GM21717 (cell line): ENCODE measurements at regions not wholly inside any gene's neighbourhood (a gene's known extent, or its start where the extent isn't known, plus 50 kb on each side); places are given as distances from the start of the nearest gene placed in this dataset.

Experiments used
- ATAC-seq: cut with Tn5 transposase; IDR thresholded peaks from one replicate; pipeline ENCODE4 v1.9.1; 2021; ENCODE audit warnings: mild to moderate bottlenecking, moderate library complexity; ENCODE audit not compliant: unreplicated experiment

DNA sequence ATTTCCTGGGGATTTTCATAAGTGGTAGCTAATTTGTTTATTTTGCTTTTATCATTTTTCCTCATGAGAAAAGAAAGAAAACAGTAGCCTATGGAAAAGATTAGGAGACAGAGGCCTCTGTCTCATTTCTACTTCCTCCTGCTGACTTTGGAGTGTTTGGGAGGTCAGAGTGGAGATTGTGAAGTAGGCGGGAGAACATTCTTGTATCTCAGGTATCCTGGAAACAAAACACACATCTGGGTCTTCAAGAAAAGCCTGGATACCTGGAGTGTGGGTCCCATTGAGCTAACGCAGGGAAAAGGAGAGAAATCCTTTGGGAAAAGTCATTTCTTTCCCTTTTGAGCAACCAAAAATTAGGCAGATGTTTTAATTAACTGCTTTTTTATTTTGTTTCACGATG lies 161.5 kb upstream of the DMAC1 start:
- ATAC-seq = no peak

DNA sequence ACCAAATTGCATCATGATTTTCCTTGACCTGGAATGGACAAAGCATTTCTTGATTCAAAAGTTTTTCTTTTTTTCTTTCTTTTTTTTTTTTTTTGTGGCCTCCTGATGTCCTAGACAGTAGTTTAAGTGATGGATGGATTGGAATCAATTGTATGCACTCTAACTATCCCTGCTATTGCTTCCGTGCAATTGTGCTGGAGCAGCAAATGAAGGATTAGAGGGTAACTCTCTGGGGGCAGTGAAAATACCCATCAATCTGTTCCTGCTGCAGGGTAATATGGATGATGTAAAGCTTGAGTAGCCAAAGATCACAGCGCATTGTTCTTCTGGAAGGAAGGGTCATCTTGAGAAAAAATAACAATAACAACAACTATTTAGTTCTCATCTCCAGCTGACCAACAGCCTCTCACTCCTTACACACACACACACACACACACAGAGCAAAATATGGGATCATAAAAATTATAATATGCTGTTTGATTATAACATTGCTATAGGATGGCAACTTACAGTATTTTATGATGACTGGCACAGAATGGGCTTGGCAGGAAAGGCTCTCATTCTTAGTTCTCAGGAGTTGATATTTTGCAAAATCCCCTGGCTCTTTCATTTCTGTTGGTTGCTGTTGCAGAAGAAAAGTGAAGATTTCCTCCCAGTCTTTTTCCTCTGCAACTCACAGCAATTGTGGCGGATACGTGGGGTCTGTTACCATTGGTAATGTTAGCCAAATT lies 160.9 kb upstream of the DMAC1 start:
- ATAC-seq = no peak

GRCh38 chr9:7957803-7958202 lies 158.2 kb upstream of the DMAC1 start:
- ATAC-seq = no peak

- no peak for ATAC-seq
Measured at GRCh38 chr9:7947577-7947976, 148.0 kb upstream of the DMAC1 start.

GRCh38 chr9:7946458-7946857 lies 146.9 kb upstream of the DMAC1 start:
- no peak for ATAC-seq

- no peak for ATAC-seq
Measured at GRCh38 chr9:7944572-7944971, 145.0 kb upstream of the DMAC1 start.

GRCh38 chr9:7937761-7938491 lies 138.3 kb upstream of the DMAC1 start:
- no peak for ATAC-seq

GRCh38 chr9:7936996-7937395 lies 137.4 kb upstream of the DMAC1 start:
- ATAC-seq = no peak

DNA sequence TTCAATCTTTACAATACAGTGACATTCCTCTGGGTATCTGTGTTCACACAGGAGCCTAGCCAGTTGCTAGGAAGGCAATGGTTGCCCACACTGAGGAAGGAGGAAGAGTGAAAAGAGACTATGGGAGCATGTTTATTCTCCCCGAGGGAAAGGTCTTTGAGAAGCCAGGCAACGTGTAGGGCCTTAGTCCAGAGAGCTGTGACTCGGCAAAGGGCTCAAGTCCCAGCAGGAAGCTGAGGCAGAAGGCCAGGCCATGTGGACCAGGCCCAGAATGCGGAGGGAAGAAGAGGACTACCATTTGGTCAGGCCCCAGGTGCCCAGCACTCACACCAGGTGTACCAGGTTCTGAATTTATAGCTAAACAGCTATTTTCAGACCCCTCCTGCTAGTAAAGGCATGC lies 136.6 kb upstream of the DMAC1 start:
- ATAC-seq = no peak

DNA sequence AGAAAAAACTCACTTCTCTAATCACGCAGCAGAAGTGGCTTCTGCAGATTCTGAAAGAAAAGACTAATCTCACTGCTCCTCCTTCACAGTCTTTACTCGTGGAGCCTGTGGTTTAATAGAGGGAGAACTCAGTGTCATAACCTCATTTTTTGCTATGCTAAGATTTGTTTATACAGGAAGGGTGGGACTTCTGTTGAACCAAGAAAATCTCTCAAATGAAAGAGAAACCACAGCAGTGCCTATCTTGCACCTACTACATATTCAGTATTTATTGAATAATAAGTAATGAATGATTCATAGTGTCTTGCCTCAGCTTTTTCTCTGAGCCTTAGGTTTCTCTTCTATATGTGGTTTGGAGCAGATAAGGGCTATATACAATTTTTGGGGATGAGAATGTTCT lies 136.1 kb upstream of the DMAC1 start:
- ATAC-seq = peak; percentile 50

DNA sequence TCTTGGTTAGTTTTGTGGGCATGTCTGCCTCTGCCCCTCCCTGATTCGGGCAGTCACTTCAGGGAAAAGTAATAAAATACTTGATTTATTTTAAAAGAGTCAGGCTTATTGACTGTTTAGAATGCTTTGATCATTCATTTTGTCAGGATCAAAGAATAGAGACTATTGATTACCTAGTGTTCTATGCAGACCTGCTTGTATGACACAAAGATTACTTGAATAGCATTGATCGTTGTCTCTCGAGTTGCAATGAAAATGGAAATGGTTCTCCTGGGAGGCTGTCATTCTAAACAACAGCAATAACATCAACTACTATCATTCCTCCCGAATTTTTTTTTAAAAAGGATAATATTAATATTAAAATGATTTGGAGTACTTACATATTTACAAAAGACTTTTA lies 133.2 kb upstream of the DMAC1 start:
- no peak for ATAC-seq

- ATAC-seq = no peak
Measured at GRCh38 chr9:7930613-7931012, 131.0 kb upstream of the DMAC1 start.

DNA sequence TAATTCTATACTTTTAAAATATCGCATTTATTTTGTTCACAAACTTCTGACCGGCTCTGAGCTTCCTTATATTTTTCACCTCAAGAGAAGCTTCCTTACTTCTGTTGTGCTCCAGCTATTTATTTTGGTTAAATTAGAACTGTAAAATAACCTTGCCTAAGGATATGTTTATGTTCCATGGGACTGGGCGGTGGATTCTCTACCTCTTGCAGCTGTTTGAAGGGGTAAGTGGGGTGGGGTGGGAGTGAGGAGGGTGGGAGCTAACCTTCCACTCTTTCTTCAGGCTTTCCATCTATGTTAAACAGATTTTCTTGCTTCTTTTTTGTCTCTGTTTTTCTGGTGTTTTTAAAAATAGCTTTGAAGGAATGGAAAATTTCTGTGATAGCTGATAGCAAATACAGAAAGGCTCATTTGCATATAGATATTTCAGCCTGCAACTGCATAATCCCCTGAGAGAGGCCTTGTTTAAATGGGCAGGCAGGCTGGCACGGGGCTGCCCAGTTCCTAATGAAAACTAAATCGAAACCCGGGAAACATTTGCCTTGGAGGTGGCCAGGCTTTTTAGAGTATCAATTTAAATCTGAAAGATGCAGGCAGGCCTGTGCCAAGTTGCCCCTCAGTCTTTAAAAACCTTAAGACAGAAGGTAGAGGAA lies 122.1 kb upstream of the DMAC1 start:
- no peak for ATAC-seq

- ATAC-seq = no peak
Measured at GRCh38 chr9:7912037-7912535, 112.5 kb upstream of the DMAC1 start.

- no peak for ATAC-seq
Measured at GRCh38 chr9:7910426-7911020, 110.9 kb upstream of the DMAC1 start.

DNA sequence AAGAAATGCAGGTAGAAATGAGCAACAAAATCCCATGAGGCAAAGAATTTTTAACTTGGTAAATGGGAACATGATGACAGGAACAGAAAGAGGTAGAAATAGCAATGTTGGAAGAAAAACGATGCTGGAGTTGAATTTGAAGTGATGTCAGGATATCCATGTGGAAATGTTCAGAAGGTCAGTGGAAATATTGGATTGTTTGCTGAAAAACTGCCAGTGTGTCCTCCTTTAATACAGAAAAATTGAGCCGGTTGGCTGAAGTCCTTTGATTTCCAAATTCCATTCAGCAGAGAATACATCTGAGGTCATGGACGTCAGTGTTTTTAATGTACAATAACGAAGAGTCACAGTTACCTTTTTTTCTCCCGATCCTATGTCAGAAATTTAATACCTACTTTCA lies 110.0 kb upstream of the DMAC1 start:
- no peak for ATAC-seq

DNA sequence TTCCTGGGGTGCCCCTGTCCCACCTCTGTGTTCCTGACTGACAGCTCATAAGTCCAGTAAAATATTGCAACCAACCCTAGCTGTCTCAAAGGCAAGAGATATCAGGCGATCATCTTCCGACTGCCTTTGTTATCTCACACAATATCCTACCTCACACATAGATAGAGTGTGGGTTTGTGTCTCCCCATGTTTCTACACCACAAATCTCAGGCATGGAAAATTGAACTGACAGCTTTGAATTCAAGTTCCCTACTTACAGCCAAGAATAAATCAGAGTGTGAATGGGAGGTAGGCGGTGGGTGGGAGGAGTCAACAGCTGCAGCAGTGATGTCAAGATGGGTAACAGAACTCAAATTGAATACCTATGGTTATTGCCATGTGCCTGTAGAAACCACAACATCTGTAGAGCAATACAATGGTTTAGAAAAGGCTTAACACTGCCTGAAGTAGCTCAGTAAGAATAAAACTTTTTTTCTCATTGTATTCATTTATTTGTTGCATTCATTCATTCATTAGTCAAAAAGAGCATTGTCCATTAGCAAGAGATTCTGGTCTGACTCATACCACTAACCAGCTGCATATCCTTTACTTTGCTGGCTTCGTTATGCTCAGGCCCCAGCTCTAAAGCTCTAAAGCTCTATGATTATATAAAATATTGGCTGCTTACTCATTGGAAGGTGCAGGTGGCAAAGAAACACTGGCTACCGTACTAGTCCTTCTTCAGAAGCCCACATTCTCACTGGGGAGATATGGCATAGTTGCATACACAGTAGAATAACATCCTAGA lies 108.2 kb upstream of the DMAC1 start:
- ATAC-seq = no peak

DNA sequence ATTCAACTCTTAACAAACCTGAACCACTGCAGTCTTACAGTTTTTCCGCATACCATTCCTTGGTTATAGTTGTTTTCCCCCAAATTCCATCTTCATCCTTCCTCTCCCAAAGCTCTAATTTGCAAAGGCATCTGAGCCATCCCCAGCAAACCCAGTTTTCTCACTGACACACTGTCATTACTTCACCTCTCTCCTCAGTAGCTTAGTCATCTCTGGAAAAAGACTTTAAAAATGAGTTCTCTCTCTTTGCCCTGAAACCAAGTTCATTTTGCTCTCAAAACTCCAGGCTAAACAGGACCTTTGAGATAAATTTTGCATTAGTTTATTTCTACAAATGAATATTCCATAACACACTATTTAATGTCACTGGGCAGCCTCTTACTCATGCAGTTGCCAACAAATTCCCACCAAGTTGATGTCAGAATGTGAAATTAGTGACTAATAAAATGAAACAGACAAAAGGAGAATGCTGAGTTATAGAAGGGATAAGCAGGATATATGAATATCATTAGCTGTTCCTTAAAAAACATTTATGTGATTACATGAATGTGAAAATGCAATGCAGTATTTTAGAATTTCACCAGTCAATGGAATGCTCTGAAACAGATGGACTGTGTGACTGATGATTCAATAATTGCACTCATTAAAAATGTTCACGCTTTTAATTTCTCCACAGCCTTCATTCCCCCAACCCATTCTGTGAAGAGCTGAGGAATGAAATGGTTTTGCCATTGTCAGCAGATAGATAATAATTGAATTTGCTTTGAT lies 107.4 kb upstream of the DMAC1 start:
- no peak for ATAC-seq

GRCh38 chr9:7901621-7902020 lies 102.0 kb upstream of the DMAC1 start:
- no peak for ATAC-seq

DNA sequence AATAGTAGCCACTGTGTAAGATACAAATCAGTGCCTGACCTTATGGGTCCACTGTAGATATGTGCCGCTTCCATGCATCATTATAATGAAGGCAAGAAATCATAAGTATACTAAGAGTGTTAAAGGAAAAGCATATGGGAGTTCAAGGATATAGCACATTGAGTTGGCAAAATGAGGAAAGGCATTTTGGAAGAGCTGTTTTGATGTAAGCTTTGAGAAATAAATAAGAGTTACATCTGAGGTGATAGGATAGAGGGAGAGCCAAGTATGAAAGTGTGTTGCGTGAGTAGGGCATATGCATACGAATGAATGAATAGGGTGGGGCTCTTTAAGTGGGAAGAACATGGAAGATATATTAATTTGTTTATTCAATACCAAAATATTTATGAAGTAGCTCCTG lies 101.0 kb upstream of the DMAC1 start:
- ATAC-seq = no peak
